AG04450 (cell line): ENCODE measurements at regions not wholly inside any gene's neighbourhood (a gene's known extent, or its start where the extent isn't known, plus 50 kb on each side); places are given as distances from the start of the nearest gene placed in this dataset.

ENCODE experiments used
- CTCF ChIA-PET: fragments of 300-600, 350-600 bp; formaldehyde crosslinking; extraction: SDS; loops from one replicate; lab custom pipeline; 2022; ENCODE audit warnings: antibody characterized with exemption, inconsistent platforms; lab: Charles Lee
- POLR2A ChIA-PET: fragments of 350-600 bp; formaldehyde crosslinking; extraction: SDS; loops from one replicate; lab custom pipeline; 2021; ENCODE audit warnings: antibody characterized with exemption, inconsistent platforms; lab: Yijun Ruan, JAX
- DNase-seq: peaks from one replicate; pipeline ENCODE4 v3.0.0-alpha.2; 2011; ENCODE audit warnings: low read depth, low spot score
- H3K27ac ChIP-seq: one replicate; pipeline ENCODE4 v1.5.1; 2012; ENCODE audit warnings: low read depth, low read length, control low read depth
- H3K27me3 ChIP-seq: one replicate; pipeline ENCODE4 v1.6.0; 2012; ENCODE audit warnings: low read length; ENCODE audit not compliant: control insufficient read depth, insufficient read depth
- H3K4me3 ChIP-seq: 2 replicates; pipeline ENCODE4 v1.5.1; 2011; ENCODE audit warnings: mild to moderate bottlenecking, low read depth, low read length, control low read depth
- H3K9me3 ChIP-seq: 2 replicates; pipeline ENCODE4 v1.5.1; 2012; ENCODE audit warnings: low read length; ENCODE audit not compliant: control insufficient read depth, insufficient read depth
- TF ChIP-seq, protein P1 (sequence below): IDR thresholded peaks from 2 replicates; pipeline ENCODE4 v1.5.1; 2011; ENCODE audit warnings: low read depth, low read length, control low read depth, inconsistent platforms

DNA sequence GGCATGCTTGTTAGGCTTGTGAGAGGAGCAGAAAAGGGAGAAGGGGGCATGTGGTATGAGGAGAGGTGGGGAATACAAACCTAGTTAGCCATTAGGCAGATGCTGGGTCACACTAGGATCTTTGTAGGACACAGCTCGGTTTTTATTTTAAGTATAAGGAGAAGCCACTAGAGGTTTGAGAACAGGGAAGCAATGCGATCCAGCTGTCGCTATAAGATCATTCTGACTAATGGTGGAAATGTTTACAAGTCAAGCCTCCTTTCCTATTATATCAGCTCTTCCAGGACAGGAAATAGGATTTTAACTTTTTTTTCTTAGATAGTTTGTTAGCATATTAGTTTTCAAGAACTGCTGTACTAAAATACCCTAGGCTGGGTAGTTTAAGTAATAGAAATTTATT lies 609.9 kb downstream of the INSC start:
- Histone ChIP-seq H3K27ac (no peak overlapping the region), H3K9me3 (no peaks in the 10 kb centered on the region), H3K4me3 (no peak overlapping the region), H3K27me3 (no peaks in the 10 kb centered on the region)
- DNase-seq = no peak
- TF ChIP-seq, protein P1, sequence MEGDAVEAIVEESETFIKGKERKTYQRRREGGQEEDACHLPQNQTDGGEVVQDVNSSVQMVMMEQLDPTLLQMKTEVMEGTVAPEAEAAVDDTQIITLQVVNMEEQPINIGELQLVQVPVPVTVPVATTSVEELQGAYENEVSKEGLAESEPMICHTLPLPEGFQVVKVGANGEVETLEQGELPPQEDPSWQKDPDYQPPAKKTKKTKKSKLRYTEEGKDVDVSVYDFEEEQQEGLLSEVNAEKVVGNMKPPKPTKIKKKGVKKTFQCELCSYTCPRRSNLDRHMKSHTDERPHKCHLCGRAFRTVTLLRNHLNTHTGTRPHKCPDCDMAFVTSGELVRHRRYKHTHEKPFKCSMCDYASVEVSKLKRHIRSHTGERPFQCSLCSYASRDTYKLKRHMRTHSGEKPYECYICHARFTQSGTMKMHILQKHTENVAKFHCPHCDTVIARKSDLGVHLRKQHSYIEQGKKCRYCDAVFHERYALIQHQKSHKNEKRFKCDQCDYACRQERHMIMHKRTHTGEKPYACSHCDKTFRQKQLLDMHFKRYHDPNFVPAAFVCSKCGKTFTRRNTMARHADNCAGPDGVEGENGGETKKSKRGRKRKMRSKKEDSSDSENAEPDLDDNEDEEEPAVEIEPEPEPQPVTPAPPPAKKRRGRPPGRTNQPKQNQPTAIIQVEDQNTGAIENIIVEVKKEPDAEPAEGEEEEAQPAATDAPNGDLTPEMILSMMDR = no peak
- ChIA-PET POLR2A (no interaction called here), CTCF (interaction anchor here (1.0 to 1.5 kb wide), 3 partner anchors 44 to 74 kb away, joined by 3 to 4 read pairs (median 3); no protein-coding TSS in a partner anchor)

DNA sequence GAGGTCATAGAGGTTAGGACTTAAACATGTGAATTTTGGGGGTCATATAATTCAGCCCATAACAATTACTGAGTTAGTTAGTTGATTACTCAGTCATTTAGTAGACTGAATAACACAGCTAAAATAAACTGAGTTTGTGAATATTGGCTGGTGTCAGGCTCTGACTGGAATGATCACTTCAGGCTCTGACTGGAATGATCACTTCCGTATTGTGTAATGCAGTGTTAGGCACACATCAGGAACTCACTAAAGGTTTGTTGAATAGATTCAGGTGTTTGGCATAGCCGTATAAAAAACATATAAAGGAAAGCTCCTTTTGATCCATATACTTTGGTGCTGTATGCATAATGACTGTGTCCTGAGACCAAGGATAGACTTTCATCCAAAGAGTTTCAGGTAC lies 610.5 kb downstream of the INSC start:
- H3K9me3 ChIP-seq = no peaks in the 10 kb centered on the region
- no peak overlapping the region for H3K4me3 ChIP-seq
- no peak overlapping the region for H3K27ac ChIP-seq
- POLR2A ChIA-PET = no interaction called here
- no peak for DNase-seq
- TF ChIP-seq, protein P1 = no peak
- CTCF ChIA-PET = interaction anchor here (1.0 kb wide), 1 partner anchor 43 kb away, joined by 3 read pairs; no protein-coding TSS in a partner anchor
- no peaks in the 10 kb centered on the region for H3K27me3 ChIP-seq

DNA sequence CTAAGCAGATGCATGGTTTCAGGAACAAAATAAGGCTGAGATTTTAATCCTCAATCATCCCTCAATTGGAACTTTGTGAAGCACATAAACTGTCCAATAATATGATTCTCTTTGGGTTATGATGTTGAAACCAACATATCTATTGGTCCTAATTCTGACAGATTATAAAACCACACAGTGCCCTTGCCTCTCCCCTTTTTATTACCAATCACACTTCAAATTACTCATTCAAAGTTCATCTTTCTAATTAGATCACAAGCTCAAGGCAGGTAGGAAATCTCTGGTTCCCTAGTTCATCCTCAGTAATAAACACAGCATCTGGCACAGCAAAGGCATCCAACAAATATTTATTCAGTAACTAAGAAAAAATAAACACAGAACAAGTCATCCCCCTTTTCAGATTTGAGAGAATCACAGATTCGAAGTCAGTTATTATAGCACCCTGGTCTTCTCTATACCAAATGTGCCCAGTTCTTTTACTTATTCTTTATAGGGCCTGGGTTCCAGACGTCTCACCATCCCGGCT lies 611.6 kb downstream of the INSC start:
- TF ChIP-seq, protein P1 = no peak
- no peak for DNase-seq
- Histone ChIP-seq H3K27ac (no peak overlapping the region), H3K9me3 (no peaks in the 10 kb centered on the region), H3K27me3 (no peaks in the 10 kb centered on the region), H3K4me3 (no peak overlapping the region)
- ChIA-PET CTCF (no interaction called here), POLR2A (no interaction called here)

DNA sequence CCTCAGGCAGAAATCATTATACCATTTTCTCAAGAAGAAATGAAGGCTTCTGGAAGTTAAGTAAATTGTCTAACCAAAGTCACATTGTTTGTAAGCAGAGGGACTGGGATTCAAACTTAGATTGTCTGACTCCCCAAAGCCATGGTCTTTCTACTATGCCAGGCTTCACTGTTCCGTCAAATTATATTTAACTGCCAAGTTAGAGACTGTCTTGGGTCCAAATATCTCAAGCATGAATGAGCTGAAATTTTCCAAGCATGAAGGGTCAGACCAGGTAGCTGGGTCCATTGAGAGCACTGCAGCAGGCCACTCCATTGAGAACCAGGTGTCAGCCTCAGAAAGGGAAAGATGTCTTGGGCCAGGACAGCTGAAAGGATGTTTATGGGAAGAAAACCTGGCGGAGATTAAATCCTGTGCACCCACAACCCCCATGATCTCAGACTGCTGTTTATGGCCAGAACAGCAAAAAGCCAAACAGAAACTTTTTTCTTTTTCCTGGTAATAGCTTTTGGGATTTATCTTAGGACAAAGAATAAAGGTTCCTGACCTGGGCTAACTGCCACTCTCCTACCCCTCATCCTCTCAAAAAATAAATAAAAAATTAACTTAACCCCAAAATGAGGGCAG lies 612.3 kb downstream of the INSC start:
- H3K4me3 ChIP-seq = no peak overlapping the region
- CTCF ChIA-PET = no interaction called here
- H3K9me3 ChIP-seq = no peaks in the 10 kb centered on the region
- H3K27ac ChIP-seq = no peak overlapping the region
- POLR2A ChIA-PET = interaction anchor here (0.6 kb wide), 1 partner anchor 685 kb away, joined by 3 read pairs; no protein-coding TSS in a partner anchor
- TF ChIP-seq, protein P1 = no peak
- no peak for DNase-seq
- no peaks in the 10 kb centered on the region for H3K27me3 ChIP-seq

DNA sequence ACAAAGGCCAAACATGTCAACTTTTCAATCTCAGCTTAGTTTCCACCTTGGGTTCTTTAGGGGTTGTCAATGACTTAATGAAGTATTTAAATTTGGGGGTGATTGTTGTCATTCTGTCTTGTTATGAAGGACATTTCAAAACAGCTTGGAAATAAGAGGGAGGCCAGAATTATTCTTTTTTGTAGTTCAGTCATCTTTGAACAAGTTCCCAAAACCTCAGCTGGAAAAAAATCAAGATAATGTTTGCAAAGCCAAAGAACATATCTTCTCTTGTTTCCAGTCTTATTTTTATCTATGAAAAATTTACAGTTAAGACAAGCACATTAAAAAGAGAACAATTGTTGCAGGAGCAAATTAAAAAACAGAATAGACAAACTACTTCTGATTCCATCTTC lies 612.8 kb downstream of the INSC start:
- ChIA-PET CTCF (interaction anchor here (1.1 kb wide), 1 partner anchor 886 kb away, joined by 3 read pairs; no protein-coding TSS in a partner anchor), POLR2A (interaction anchor here (0.6 kb wide), 1 partner anchor 685 kb away, joined by 3 read pairs; no protein-coding TSS in a partner anchor)
- H3K27me3 ChIP-seq = no peaks in the 10 kb centered on the region
- TF ChIP-seq, protein P1 = no peak
- no peak overlapping the region for H3K4me3 ChIP-seq
- no peak overlapping the region for H3K27ac ChIP-seq
- DNase-seq = no peak
- no peaks in the 10 kb centered on the region for H3K9me3 ChIP-seq
